HCT116 (cell line): ENCODE measurements at regions not wholly inside any gene's neighbourhood (a gene's known extent, or its start where the extent isn't known, plus 50 kb on each side); places are given as distances from the start of the nearest gene placed in this dataset.

Source experiments
- ATAC-seq: fragments of 200-7000 bp; cut with Tn5 transposase; 2 replicates; pipeline ENCODE4 v1.9.1; 2020; ENCODE audit warnings: mild to moderate bottlenecking, moderate library complexity
- BruUV-seq: library from RNA; stranded (reverse); fragments of 400-500 nt; replicated peaks from 2 replicates; lab custom pipeline; 2021; lab: Mats Ljungman, UMichigan
- CTCF ChIA-PET: fragments of 300-600 bp; sonication (Branson Sonifier 250); formaldehyde crosslinking; loops from one replicate; lab custom pipeline; 2021; ENCODE audit warnings: antibody characterized with exemption; lab: Charles Lee
- POLR2A ChIA-PET: fragments of 300-600, 350-600 bp; sonication (Branson Sonifier 250); formaldehyde crosslinking; loops from one replicate; lab custom pipeline; 2021; ENCODE audit warnings: antibody characterized with exemption; lab: Charles Lee
- RAD21 ChIA-PET, 2 experiments: fragments of 300-600 bp; sonication (Branson Sonifier 250); formaldehyde crosslinking; loops; one replicate each; lab custom pipeline; 2023; ENCODE audit warnings: low total read pairs in 2 of 2; ENCODE audit not compliant: uncharacterized antibody in 2 of 2, unreplicated experiment in 2 of 2, low non-redundant PET in 1 of 2; lab: Charles Lee
- DNase-seq: peaks from one replicate; pipeline ENCODE4 v3.0.0-alpha.2; 2010; ENCODE audit warnings: low read depth, low spot score
- H2AFZ ChIP-seq: fragments of 200-600 bp; shearing (Covaris generic), sonication (generic); 2 replicates; pipeline ENCODE4 v1.6.1; 2017; ENCODE audit warnings: low read depth, mixed run types, mixed read lengths, antibody characterized with exemption, low read length; ENCODE audit not compliant: poor library complexity, severe bottlenecking
- H3K27ac ChIP-seq: 2 replicates; pipeline ENCODE4 v1.5.1; 2012; ENCODE audit warnings: low read depth, low read length
- H3K27me3 ChIP-seq: fragments of 200-600 bp; sonication (generic); 2 replicates; pipeline ENCODE4 v1.6.1; 2016; ENCODE audit warnings: mixed run types, low read length, mixed read lengths; ENCODE audit not compliant: insufficient read depth
- H3K36me3 ChIP-seq, 2 experiments: fragments of 200-500 bp in 1 of 2; fragments of 200-600 bp in 1 of 2; sonication (Bioruptor generic) in 1 of 2; sonication (generic) in 1 of 2; 2 replicates each; pipeline versions ENCODE4 v1.5.1 to v1.6.1; 2014 to 2016; ENCODE audit warnings: low read length in 2 of 2, inconsistent platforms in 1 of 2, mixed read lengths in 1 of 2, mixed run types in 1 of 2; ENCODE audit not compliant: insufficient read depth in 2 of 2, control insufficient read depth in 1 of 2
- H3K4me1 ChIP-seq, 2 experiments: fragments of 200-600 bp in 1 of 2; sonication (generic) in 1 of 2; 2 replicates each; pipeline versions ENCODE4 v1.5.1 to v1.6.1; 2012 to 2017; ENCODE audit warnings: low read length in 2 of 2, inconsistent platforms in 1 of 2, mild to moderate bottlenecking in 1 of 2, mixed read lengths in 1 of 2, mixed run types in 1 of 2, moderate library complexity in 1 of 2; ENCODE audit not compliant: insufficient read depth in 2 of 2, control insufficient read depth in 1 of 2
- H3K4me2 ChIP-seq: fragments of 200-600 bp; sonication (generic); 2 replicates; pipeline ENCODE4 v1.6.1; 2017; ENCODE audit warnings: mixed run types, low read length, mixed read lengths
- H3K4me3 ChIP-seq, 2 experiments: fragments of 200-600 bp in 1 of 2; sonication (generic) in 1 of 2; replicated peaks in 1 of 2; 2 replicates each; pipeline ENCODE4 v1.5.1; 2011 to 2016; ENCODE audit warnings: low read length in 2 of 2, control low read depth in 1 of 2, low read depth in 1 of 2, mild to moderate bottlenecking in 1 of 2, mixed read lengths in 1 of 2, mixed run types in 1 of 2
- H3K79me2 ChIP-seq: fragments of 200-600 bp; sonication (generic); 2 replicates; pipeline ENCODE4 v1.6.1; 2017; ENCODE audit warnings: mild to moderate bottlenecking, mixed run types, low read length, moderate library complexity, mixed read lengths; ENCODE audit not compliant: insufficient read depth
- H3K9ac ChIP-seq: fragments of 200-600 bp; sonication (generic); 2 replicates; pipeline ENCODE4 v1.6.1; 2016; ENCODE audit warnings: low read length, mixed read lengths
- H3K9me2 ChIP-seq: fragments of 200-600 bp; sonication (generic), shearing (Covaris generic); 2 replicates; pipeline ENCODE4 v1.6.1; 2017; ENCODE audit warnings: mixed run types, mild to moderate bottlenecking, moderate library complexity; ENCODE audit not compliant: insufficient read depth
- H3K9me3 ChIP-seq, 2 experiments: fragments of 200-500 bp in 1 of 2; fragments of 200-600 bp in 1 of 2; sonication (Bioruptor generic) in 1 of 2; sonication (generic) in 1 of 2; 2 replicates each; pipeline ENCODE4 v1.6.1; 2014 to 2017; ENCODE audit warnings: low read length in 2 of 2, mixed read lengths in 2 of 2, inconsistent platforms in 1 of 2, low read depth in 1 of 2, mild to moderate bottlenecking in 1 of 2, mixed run types in 1 of 2, moderate library complexity in 1 of 2; ENCODE audit not compliant: control insufficient read depth in 1 of 2, insufficient read depth in 1 of 2
- H4K20me1 ChIP-seq: fragments of 200-600 bp; sonication (generic), shearing (Covaris generic); 2 replicates; pipeline ENCODE4 v1.6.1; 2017; ENCODE audit warnings: mixed run types, mild to moderate bottlenecking, moderate library complexity; ENCODE audit not compliant: insufficient read depth
- ATF3 ChIP-seq: IDR thresholded peaks from 2 replicates; pipeline ENCODE4 v1.6.1; 2012
- CBX3 ChIP-seq: IDR thresholded peaks from 2 replicates; pipeline ENCODE4 v1.6.1; 2012; ENCODE audit warnings: low read depth
- EGR1 ChIP-seq: IDR thresholded peaks from 2 replicates; pipeline ENCODE4 v1.6.1; 2012; ENCODE audit warnings: low read depth
- EZH2phosphoT487 ChIP-seq: fragments of 200-600 bp; IDR thresholded peaks from 2 replicates; pipeline ENCODE4 v1.6.1; 2018; ENCODE audit warnings: antibody characterized with exemption, borderline replicate concordance
- FOSL1 ChIP-seq: IDR thresholded peaks from 2 replicates; pipeline ENCODE4 v1.6.1; 2012; ENCODE audit warnings: low read depth
- JUND ChIP-seq: IDR thresholded peaks from 2 replicates; pipeline ENCODE4 v1.6.1; 2012
- MAX ChIP-seq: IDR thresholded peaks from 2 replicates; pipeline ENCODE4 v1.6.1; 2012
- POLR2A ChIP-seq: IDR thresholded peaks from 2 replicates; pipeline ENCODE4 v1.7.0; 2011; ENCODE audit warnings: borderline replicate concordance; ENCODE audit not compliant: insufficient read depth, insufficient read length; ENCODE audit errors: extremely low read depth
- REST ChIP-seq: IDR thresholded peaks from 2 replicates; pipeline ENCODE4 v1.6.1; 2012; ENCODE audit warnings: low read depth
- SIN3A ChIP-seq: IDR thresholded peaks from 2 replicates; pipeline ENCODE4 v1.6.1; 2012; ENCODE audit warnings: low read depth
- SP1 ChIP-seq: IDR thresholded peaks from 2 replicates; pipeline ENCODE4 v1.6.1; 2012; ENCODE audit warnings: low read depth
- SRF ChIP-seq: IDR thresholded peaks from 2 replicates; pipeline ENCODE4 v1.6.1; 2012; ENCODE audit warnings: low read depth
- TCF7L2 ChIP-seq: IDR thresholded peaks from 2 replicates; pipeline ENCODE4 v1.7.0; 2011; ENCODE audit warnings: borderline replicate concordance, inconsistent platforms; ENCODE audit not compliant: insufficient read depth, insufficient read length; ENCODE audit errors: extremely low read depth
- YY1 ChIP-seq: IDR thresholded peaks from 2 replicates; pipeline ENCODE4 v1.6.1; 2011; ENCODE audit warnings: low read length, low read depth, moderate library complexity, mild to moderate bottlenecking; ENCODE audit not compliant: insufficient replicate concordance; ENCODE audit errors: extremely low read depth
- ZBTB33 ChIP-seq: IDR thresholded peaks from 2 replicates; pipeline ENCODE4 v1.6.1; 2011; ENCODE audit warnings: mild to moderate bottlenecking, low read length, moderate library complexity; ENCODE audit not compliant: insufficient replicate concordance; ENCODE audit errors: extremely low read depth
- ZFX ChIP-seq: fragments of 450-650 bp; IDR thresholded peaks from 2 replicates; pipeline ENCODE4 v1.6.1; 2017
- ZNF274 ChIP-seq: fragments of 200-500 bp; sonication (Bioruptor generic); IDR thresholded peaks from 2 replicates; pipeline ENCODE4 v1.6.1; 2014; ENCODE audit warnings: mild to moderate bottlenecking, low read depth, low read length, inconsistent platforms
- intact Hi-C: fragments of 100-400 bp; cut with micrococcal nuclease; formaldehyde crosslinking; loops from 2 replicates; pipeline ENCODE4 v1.10.0; 2022

- H3K27me3 ChIP-seq, result no peaks in the 10 kb centered on the region
- H3K36me3 ChIP-seq, result no peaks in the 10 kb centered on the region
- no peaks in the 10 kb centered on the region for H4K20me1 ChIP-seq
- ChIA-PET CTCF (interaction anchor here (1.6 kb wide), 1 partner anchor 99 kb away, joined by 5 read pairs; no protein-coding TSS in a partner anchor), POLR2A (no interaction called here)
- BruUV-seq, result no TSS peak
- H3K27ac ChIP-seq, result no peak overlapping the region
- no peak for TF ChIP-seq SIN3A
- TF ChIP-seq FOSL1, result no peak
- TF ChIP-seq YY1, result no peak
- no peak for TF ChIP-seq MAX
- no peak for TF ChIP-seq CBX3
- TF ChIP-seq SRF, result no peak
- TF ChIP-seq POLR2A, result no peak
- TF ChIP-seq ZFX, result no peak
- TF ChIP-seq SP1, result no peak
- TF ChIP-seq JUND, result no peak
- TF ChIP-seq ZNF274, result no peak
- no peak for TF ChIP-seq EZH2phosphoT487
- TF ChIP-seq EGR1, result no peak
- TF ChIP-seq TCF7L2, result no peak
- TF ChIP-seq ATF3, result no peak
- no peak for TF ChIP-seq REST
- TF ChIP-seq ZBTB33, result no peak
- TF ChIP-seq, all 23 proteins: peak for 0
- no peaks in the 10 kb centered on the region for H3K9me2 ChIP-seq
- H3K4me3 ChIP-seq, result no peak overlapping the region
- H3K9ac ChIP-seq, result no peak overlapping the region
- ATAC-seq (peak; percentile 41; the same call in 1 of the 2 replicates), DNase-seq (no peak)
- RAD21 ChIA-PET, result no interaction called here
- H3K9me3 ChIP-seq, result no peaks in the 10 kb centered on the region
- no peaks in the 10 kb centered on the region for H3K4me1 ChIP-seq
- intact Hi-C loops, result loop anchor here (2.0 to 10.0 kb wide), 3 partner anchors 101 to 1103 kb away; no protein-coding TSS in a partner anchor
- peak overlapping the region; percentile 23; the same call in 1 of the 2 replicates for H3K4me2 ChIP-seq
- H2AFZ ChIP-seq, result peak overlapping the region; percentile 21
- H3K79me2 ChIP-seq, result no peaks in the 10 kb centered on the region
Observed at GRCh38 chrX:15143825-15144121, 126.1 kb downstream of the ASB9 start.
